IMR-90 (cell line): ENCODE measurements at regions not wholly inside any gene's neighbourhood (a gene's known extent, or its start where the extent isn't known, plus 50 kb on each side); places are given as distances from the start of the nearest gene placed in this dataset.
A peak's percentile ranks its signal among the peaks of the same experiment; 100 is the strongest.

ENCODE experiments used
- ATAC-seq: fragments of 200-7000 bp; cut with Tn5 transposase; 2 replicates; pipeline ENCODE4 v1.9.1; 2020; ENCODE audit warnings: low read depth, mild to moderate bottlenecking, moderate library complexity
- BruUV-seq: library from RNA; stranded (reverse); fragments of 400-500 nt; replicated peaks from 2 replicates; lab custom pipeline; 2021; lab: Mats Ljungman, UMichigan
- CTCF ChIA-PET: fragments of 300-600 bp; formaldehyde crosslinking; extraction: SDS; loops from one replicate; lab custom pipeline; 2021; ENCODE audit warnings: antibody characterized with exemption; lab: Yijun Ruan, JAX
- POLR2A ChIA-PET: fragments of 300-600 bp; sonication (Branson Sonifier 250); formaldehyde crosslinking; loops from one replicate; lab custom pipeline; 2022; ENCODE audit warnings: antibody characterized with exemption; ENCODE audit not compliant: unreplicated experiment; lab: Charles Lee
- DNase-seq: peaks from one replicate; pipeline ENCODE4 v3.0.0; 2013
- H2AFZ ChIP-seq: replicated peaks from 2 replicates; pipeline ENCODE3; 2013; ENCODE audit warnings: low read length, mild to moderate bottlenecking; ENCODE audit not compliant: poor library complexity
- H2AK5ac ChIP-seq: 2 replicates; pipeline ENCODE4 v1.6.1; 2013; ENCODE audit warnings: low read depth, low read length, inconsistent platforms
- H2AK9ac ChIP-seq: replicated peaks from 2 replicates; pipeline ENCODE3; 2013; ENCODE audit warnings: mild to moderate bottlenecking, low read depth, low read length, moderate library complexity; ENCODE audit not compliant: poor library complexity
- H2BK120ac ChIP-seq: 2 replicates; pipeline ENCODE4 v1.6.1; 2013; ENCODE audit warnings: low read depth, low read length, inconsistent platforms
- H2BK15ac ChIP-seq: 3 replicates; pipeline ENCODE4 v1.6.1; 2013; ENCODE audit warnings: low read depth, low read length, inconsistent platforms
- H2BK20ac ChIP-seq: 2 replicates; pipeline ENCODE4 v1.6.1; 2013; ENCODE audit warnings: low read depth, mild to moderate bottlenecking, inconsistent platforms, low read length, moderate library complexity
- H2BK5ac ChIP-seq: 2 replicates; pipeline ENCODE4 v1.6.1; 2013; ENCODE audit warnings: mild to moderate bottlenecking, low read depth, low read length, inconsistent platforms; ENCODE audit not compliant: poor library complexity, severe bottlenecking
- H3K14ac ChIP-seq: replicated peaks from 2 replicates; pipeline ENCODE4 v1.6.1; 2013; ENCODE audit warnings: low read depth, low read length, inconsistent platforms
- H3K18ac ChIP-seq: 2 replicates; pipeline ENCODE4 v1.6.1; 2013; ENCODE audit warnings: low read depth, low read length, control low read depth
- H3K23ac ChIP-seq: 2 replicates; pipeline ENCODE4 v1.6.1; 2013; ENCODE audit warnings: low read depth, low read length, inconsistent platforms
- H3K27ac ChIP-seq: 2 replicates; pipeline ENCODE4 v1.5.1; 2013; ENCODE audit warnings: mild to moderate bottlenecking, control low read depth, low read length; ENCODE audit not compliant: insufficient read depth
- H3K27me3 ChIP-seq: 2 replicates; pipeline ENCODE4 v1.6.1; 2013; ENCODE audit warnings: low read length; ENCODE audit not compliant: control insufficient read depth, insufficient read depth
- H3K36me3 ChIP-seq: 2 replicates; pipeline ENCODE4 v1.6.1; 2013; ENCODE audit warnings: low read length, mixed read lengths; ENCODE audit not compliant: control insufficient read depth, insufficient read depth
- H3K4ac ChIP-seq: 2 replicates; pipeline ENCODE4 v1.6.1; 2013; ENCODE audit warnings: low read depth, low read length, inconsistent platforms
- H3K4me1 ChIP-seq: 2 replicates; pipeline ENCODE4 v1.6.1; 2013; ENCODE audit warnings: low read length, mixed read lengths; ENCODE audit not compliant: control insufficient read depth, insufficient read depth
- H3K4me2 ChIP-seq: 2 replicates; pipeline ENCODE4 v1.6.1; 2013; ENCODE audit warnings: low read depth, mild to moderate bottlenecking, control low read depth, low read length, moderate library complexity
- H3K4me3 ChIP-seq: 2 replicates; pipeline ENCODE4 v1.5.1; 2013; ENCODE audit warnings: low read depth, mild to moderate bottlenecking, control low read depth, low read length, moderate library complexity; ENCODE audit not compliant: insufficient read depth
- H3K56ac ChIP-seq: 2 replicates; pipeline ENCODE4 v1.6.1; 2013; ENCODE audit warnings: low read length, inconsistent platforms; ENCODE audit not compliant: insufficient read depth; ENCODE audit errors: extremely low read depth
- H3K79me1 ChIP-seq, 2 experiments: 2 replicates each; pipeline ENCODE4 v1.6.1; 2013; ENCODE audit warnings: low read length in 2 of 2, inconsistent platforms in 1 of 2, low read depth in 1 of 2
- H3K9ac ChIP-seq: 2 replicates; pipeline ENCODE4 v1.6.1; 2013; ENCODE audit warnings: low read depth, low read length, control low read depth
- H3K9me1 ChIP-seq: 2 replicates; pipeline ENCODE4 v1.6.1; 2013; ENCODE audit warnings: low read length, inconsistent platforms; ENCODE audit not compliant: insufficient read depth
- H3K9me3 ChIP-seq: 2 replicates; pipeline ENCODE4 v1.6.1; 2013; ENCODE audit warnings: low read length; ENCODE audit not compliant: control insufficient read depth, insufficient read depth
- H4K20me1 ChIP-seq: 2 replicates; pipeline ENCODE4 v1.6.1; 2013; ENCODE audit warnings: low read length, inconsistent platforms; ENCODE audit not compliant: insufficient read depth
- H4K5ac ChIP-seq: 2 replicates; pipeline ENCODE4 v1.6.1; 2013; ENCODE audit warnings: mild to moderate bottlenecking, low read depth, low read length, control low read depth
- H4K8ac ChIP-seq, 2 experiments: 2 replicates each; pipeline ENCODE4 v1.6.1; 2013; ENCODE audit warnings: low read depth in 2 of 2, low read length in 2 of 2, control low read depth in 1 of 2, inconsistent platforms in 1 of 2
- H4K91ac ChIP-seq: 2 replicates; pipeline ENCODE4 v1.6.1; 2013; ENCODE audit warnings: low read depth, low read length, inconsistent platforms; ENCODE audit not compliant: insufficient read depth
- CEBPB ChIP-seq: IDR thresholded peaks from 2 replicates; pipeline ENCODE4 v1.6.1; 2012; ENCODE audit warnings: low read depth, low read length, improper control_type of control experiment
- MAFK ChIP-seq: IDR thresholded peaks from 2 replicates; pipeline ENCODE4 v1.6.1; 2012; ENCODE audit warnings: low read depth, low read length, improper control_type of control experiment
- WGBS, 2 experiments: methylation state at CpG; one replicate each; pipeline versions ENCODE4 v1.1.5 to v1.1.7; 2013; ENCODE audit warnings: missing lambda C conversion rate in 2 of 2; ENCODE audit not compliant: insufficient read length in 1 of 2; ENCODE audit errors: extremely low coverage in 2 of 2; 5-methylcytosine and 5-hydroxymethylcytosine counted together
- dilution Hi-C: fragments of 300-500 bp; cut with HindIII; formaldehyde crosslinking; loops from one replicate; pipeline ENCODE4 v1.14.3; 2018; ENCODE audit warnings: low sequenced_read_pairs; ENCODE audit not compliant: unreplicated experiment
- in situ Hi-C: fragments of 300-500 bp; cut with MboI; formaldehyde crosslinking; loops from 3 replicates; pipeline ENCODE4 v1.14.3; 2019; ENCODE audit warnings: low sequenced_read_pairs, inconsistent platforms, mixed read lengths
- intact Hi-C: fragments of 100-400 bp; cut with micrococcal nuclease; formaldehyde crosslinking; loops from 2 replicates; pipeline ENCODE4 v1.10.0; 2022

GRCh38 chr21:35136106-35136505 lies 87.0 kb upstream of the RUNX1 start:
- H3K9ac ChIP-seq: peak overlapping the region; percentile 30; the same call in 1 of the 2 replicates
- peak overlapping the region; percentile 92; the same call in 2 of the 3 replicates for H2BK15ac ChIP-seq
- peaks cover 20% of the 10 kb centered on the region for H3K9me1 ChIP-seq
- peak overlapping the region; percentile 75; the same call in 1 of the 2 replicates for H3K56ac ChIP-seq
- no peak for DNase-seq
- H3K9me3 ChIP-seq: no peaks in the 10 kb centered on the region
- H3K4me3 ChIP-seq: no peak overlapping the region
- peak overlapping the region; percentile 91 for H2AK5ac ChIP-seq
- peaks cover 14% of the 10 kb centered on the region for H3K4me1 ChIP-seq
- TF ChIP-seq CEBPB: no peak
- TF ChIP-seq MAFK: no peak
- 0 out of 4 replicates have a peak, but pooled peaks cover 0 to 8% of the 10 kb centered on the region in 2 experiments for H3K79me1 ChIP-seq
- intact Hi-C loops: no loop called here
- no peak overlapping the region for H3K4me2 ChIP-seq
- H2AFZ ChIP-seq: peak overlapping the region; percentile 92
- H2BK20ac ChIP-seq: peak overlapping the region; percentile 80
- peak overlapping the region; percentile 89 for H3K14ac ChIP-seq
- H2BK5ac ChIP-seq: peak overlapping the region; percentile 88
- peak overlapping the region; percentile 84 for H2AK9ac ChIP-seq
- peak overlapping the region; percentile 81 to 91 for H4K8ac ChIP-seq
- peak overlapping the region; percentile 69; the same call in 1 of the 2 replicates for H3K23ac ChIP-seq
- dilution Hi-C loops: no loop called here
- no peak for ATAC-seq
- H4K5ac ChIP-seq: peak overlapping the region; percentile 88
- no TSS peak for BruUV-seq
- ChIA-PET POLR2A (interaction anchor here (0.6 kb wide), 2 partner anchors 300 to 442 kb away, joined by 3 to 8 read pairs; no protein-coding TSS in a partner anchor), CTCF (no interaction called here)
- peak overlapping the region; percentile 80 for H3K4ac ChIP-seq
- WGBS, 2 experiments: no CpG with 5 or more reads among the region's 3 CpGs
- peak overlapping the region; percentile 77; the same call in 1 of the 2 replicates for H3K27ac ChIP-seq
- H2BK120ac ChIP-seq: peak overlapping the region; percentile 90
- peak overlapping the region; percentile 94 for H3K18ac ChIP-seq
- no peaks in the 10 kb centered on the region for H3K27me3 ChIP-seq
- H3K36me3 ChIP-seq: no peaks in the 10 kb centered on the region
- no peaks in the 10 kb centered on the region for H4K20me1 ChIP-seq
- H4K91ac ChIP-seq: peak overlapping the region; percentile 94
- in situ Hi-C loops: no loop called here
